ENCODE measurements at regions not wholly inside any gene's neighbourhood (a gene's known extent, or its start where the extent isn't known, plus 50 kb on each side); places are given as distances from the start of the nearest gene placed in this dataset.

GRCh38 chr21:35223480-35224156 is 174.5 kb upstream of the RUNX1 start:
- no peak for DNase-seq (ENCODE audit: low read depth)

- DNase-seq (ENCODE audit: low read depth): peak; percentile 44
Observed at GRCh38 chr21:35222541-35222941, 173.4 kb upstream of the RUNX1 start.

- peak; percentile 17 for DNase-seq (ENCODE audit: low read depth)
Observed at GRCh38 chr21:35222021-35222420, 172.9 kb upstream of the RUNX1 start.

DNA sequence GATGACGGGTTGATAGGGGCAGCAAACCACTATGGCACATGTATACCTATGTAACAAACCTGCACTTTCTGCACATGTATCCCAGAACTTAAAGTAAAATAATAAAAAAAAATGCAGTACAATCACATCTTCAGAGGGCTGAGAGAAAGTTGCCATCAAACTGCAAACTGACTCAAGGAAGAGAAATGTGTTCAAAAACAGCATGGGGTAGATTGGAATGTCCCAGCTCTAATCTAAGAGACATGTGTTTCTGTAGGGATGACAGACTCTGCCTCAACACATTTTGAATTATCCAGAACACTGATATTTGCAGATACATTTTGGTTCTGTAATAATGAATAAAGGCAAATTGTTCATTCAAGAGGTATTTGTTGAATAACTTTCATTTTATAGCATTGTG is 171.2 kb upstream of the RUNX1 start:
- peak; percentile 23 for DNase-seq (ENCODE audit: low read depth)

GRCh38 chr21:35219719-35220118 is 170.6 kb upstream of the RUNX1 start:
- DNase-seq (ENCODE audit: low read depth): no peak

DNA sequence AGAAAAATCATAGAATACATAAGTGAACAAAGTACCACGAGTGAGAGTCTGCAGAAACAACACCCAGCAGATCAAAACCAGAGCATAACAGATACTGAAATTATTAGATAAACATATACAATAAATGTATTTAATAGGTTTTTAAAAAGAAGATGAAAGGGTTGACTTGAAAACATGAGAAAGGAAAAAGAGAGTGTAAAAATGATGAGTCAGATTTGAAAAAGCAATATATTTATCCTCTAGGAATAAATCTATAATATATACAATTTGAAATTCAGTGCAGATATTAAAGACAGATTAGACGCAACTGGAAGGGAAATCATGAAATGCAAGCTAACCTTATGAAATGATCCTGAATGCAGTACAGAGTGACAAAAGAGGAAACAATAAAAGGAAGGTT is 170.2 kb upstream of the RUNX1 start:
- DNase-seq (ENCODE audit: low read depth): no peak

GRCh38 chr21:35217504-35218060 is 168.5 kb upstream of the RUNX1 start:
- peak; percentile 97 for DNase-seq (ENCODE audit: low read depth)

DNA sequence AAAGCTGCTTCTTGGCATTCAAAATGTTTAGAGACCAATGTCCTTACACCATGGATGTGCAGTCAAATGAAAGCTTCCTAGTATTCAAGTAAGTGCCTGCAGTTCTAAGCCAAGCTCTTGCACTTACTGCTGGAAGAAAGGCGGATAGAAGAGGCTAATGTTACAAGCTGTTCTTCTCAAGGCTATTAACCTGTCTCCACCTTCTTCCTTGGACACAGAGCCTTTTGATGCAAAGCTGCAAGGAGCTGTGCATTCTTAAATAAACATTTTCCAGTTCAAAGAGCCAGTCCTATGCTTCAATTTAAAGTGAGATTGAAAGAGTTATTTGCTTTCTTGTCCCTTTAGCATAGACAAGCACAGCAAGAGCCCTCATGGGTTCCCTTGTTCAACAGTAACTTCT is 167.9 kb upstream of the RUNX1 start:
- DNase-seq (ENCODE audit: low read depth): no peak

- DNase-seq (ENCODE audit: low read depth): no peak
Observed at GRCh38 chr21:35215870-35216269, 166.8 kb upstream of the RUNX1 start.

- peak; percentile 80 for DNase-seq (ENCODE audit: low read depth)
Observed at GRCh38 chr21:35212393-35213127, 163.5 kb upstream of the RUNX1 start.

GRCh38 chr21:35211782-35212181 is 162.7 kb upstream of the RUNX1 start:
- DNase-seq (ENCODE audit: low read depth): no peak

DNA sequence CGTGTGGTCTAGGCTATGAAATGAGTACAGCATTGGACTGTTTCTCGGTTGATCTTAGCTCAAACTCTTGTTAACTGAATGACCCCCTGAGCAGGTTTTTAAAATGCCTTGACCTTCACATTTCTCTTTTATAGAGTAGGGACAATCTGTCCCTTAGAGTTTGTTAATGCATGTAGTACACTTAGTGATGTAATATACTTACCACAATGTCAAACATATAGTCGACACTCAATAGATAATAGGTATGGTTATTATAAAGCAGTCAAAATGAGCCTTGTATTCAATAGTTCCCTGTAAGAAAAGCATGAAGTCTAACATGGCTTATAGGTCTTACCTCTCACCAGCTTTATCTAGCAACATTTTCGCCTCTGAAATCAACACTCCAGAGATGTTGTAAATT is 161.0 kb upstream of the RUNX1 start:
- no peak for DNase-seq (ENCODE audit: low read depth)

DNA sequence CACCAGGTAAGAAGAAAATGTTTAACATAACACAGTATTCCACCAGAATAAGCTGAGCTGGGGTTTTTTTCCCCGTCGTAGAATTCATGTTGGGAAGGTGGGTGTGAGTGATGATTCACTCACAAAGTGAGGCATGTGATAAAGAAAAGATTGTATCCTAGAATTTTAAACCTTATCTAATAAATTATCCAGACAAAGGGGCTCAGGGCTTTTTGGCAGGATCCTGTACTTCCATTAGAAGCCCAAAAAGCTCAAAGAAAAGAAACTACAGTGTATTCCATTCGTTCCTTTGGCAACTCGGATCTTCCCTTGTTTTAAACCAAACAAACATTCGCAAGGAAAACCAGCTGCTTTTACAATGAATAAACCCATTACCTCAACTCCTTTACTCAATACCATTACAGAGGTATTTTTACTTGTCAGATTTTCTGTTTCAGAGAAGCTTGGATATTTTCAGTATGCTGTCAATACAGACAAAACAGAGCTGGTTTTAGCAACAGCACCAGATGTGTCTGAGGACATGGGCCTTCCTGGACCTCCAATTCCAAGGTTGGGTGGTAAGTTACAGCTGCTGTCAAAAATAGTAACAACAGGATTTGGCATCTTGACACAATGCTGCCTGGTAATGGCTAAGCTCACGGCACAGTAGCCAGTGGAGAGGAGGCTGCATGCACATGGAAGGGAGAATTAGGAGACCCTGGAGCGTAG is 159.9 kb upstream of the RUNX1 start:
- DNase-seq (ENCODE audit: low read depth): no peak

GRCh38 chr21:35208104-35208503 is 159.0 kb upstream of the RUNX1 start:
- DNase-seq (ENCODE audit: low read depth): no peak

DNA sequence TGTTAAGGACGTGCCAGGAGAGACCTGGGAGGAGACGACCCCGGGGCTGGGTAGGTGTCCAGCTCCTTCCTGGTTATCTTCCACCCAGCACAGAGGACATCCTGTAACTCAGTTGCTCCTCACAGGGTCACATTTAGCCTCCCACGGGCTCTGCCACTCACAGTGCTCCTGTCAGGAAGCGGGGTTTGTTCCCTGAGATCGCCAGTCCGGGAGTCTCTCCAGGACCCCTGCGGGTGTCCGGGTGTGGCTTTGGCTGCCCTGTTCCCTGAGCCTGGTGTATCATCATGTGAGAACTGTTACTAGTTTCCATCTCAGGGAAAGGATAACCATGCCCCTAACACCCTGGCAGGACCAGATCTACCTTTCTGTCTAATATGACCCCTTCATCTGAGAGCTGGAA is 158.2 kb upstream of the RUNX1 start:
- no peak for DNase-seq (ENCODE audit: low read depth)

- DNase-seq (ENCODE audit: low read depth): no peak
Observed at GRCh38 chr21:35206141-35207125, 157.3 kb upstream of the RUNX1 start.

DNA sequence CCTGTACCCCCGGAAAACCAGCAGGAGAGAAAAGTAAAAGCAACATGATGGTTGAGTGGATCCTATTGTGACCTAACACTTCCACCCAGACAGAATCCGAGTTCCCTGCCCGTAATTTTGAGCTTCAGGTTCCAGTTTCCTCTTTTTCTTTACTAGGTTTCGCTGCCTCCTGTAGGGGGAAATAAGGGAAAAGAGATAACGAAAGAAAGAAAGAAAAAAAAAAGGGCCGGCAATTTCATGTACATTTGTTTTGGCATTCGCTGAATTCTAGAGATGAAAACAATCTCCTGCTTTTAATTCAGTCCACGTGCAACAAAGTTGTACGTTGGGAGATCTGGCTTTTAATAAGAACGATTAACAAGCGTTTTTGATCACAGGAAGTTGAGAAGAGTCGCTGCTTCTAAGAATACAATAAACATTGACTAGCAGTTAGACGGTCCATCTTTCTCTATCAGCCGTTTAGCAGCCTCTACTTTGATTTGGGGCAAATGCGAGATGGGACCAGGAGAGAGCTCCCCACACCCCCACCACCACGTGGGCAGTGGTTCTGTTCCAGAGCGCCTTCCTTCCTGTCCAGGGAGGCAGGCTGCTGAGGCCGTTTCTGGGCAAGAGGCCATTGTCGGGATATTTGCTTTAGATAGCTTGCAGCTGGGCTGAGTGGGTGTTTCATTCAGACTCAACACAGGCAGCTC is 155.9 kb upstream of the RUNX1 start:
- peak; percentile 76 for DNase-seq (ENCODE audit: low read depth)

- DNase-seq (ENCODE audit: low read depth): peak; percentile 62
Observed at GRCh38 chr21:35204125-35204524, 155.0 kb upstream of the RUNX1 start.

GRCh38 chr21:35203093-35203977 is 154.2 kb upstream of the RUNX1 start:
- DNase-seq (ENCODE audit: low read depth): peak; percentile 87

DNA sequence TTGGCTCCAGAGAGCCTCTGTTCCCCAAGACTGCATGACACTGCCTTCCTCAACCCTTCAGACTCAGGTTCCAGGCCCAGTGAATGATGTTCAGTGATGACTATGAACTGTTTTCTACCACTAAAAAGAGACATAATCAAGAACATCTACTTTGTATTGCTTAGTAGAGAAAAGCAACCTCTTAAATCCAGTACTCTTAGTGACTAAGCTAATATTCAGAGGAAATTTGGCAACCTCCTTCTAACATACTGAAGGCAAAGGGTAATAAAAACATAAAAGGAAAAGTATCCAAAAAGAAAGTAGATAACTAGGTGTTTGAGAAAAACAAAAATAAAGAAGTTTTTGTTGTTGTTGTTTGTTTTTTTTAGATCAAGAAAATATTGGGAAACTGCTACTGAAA is 153.3 kb upstream of the RUNX1 start:
- peak; percentile 71 for DNase-seq (ENCODE audit: low read depth)

Measured in ELR (cell line).